ENCODE measurements at regions not wholly inside any gene's neighbourhood (a gene's known extent, or its start where the extent isn't known, plus 50 kb on each side); places are given as distances from the start of the nearest gene placed in this dataset.

- TF ChIP-seq, protein P1, sequence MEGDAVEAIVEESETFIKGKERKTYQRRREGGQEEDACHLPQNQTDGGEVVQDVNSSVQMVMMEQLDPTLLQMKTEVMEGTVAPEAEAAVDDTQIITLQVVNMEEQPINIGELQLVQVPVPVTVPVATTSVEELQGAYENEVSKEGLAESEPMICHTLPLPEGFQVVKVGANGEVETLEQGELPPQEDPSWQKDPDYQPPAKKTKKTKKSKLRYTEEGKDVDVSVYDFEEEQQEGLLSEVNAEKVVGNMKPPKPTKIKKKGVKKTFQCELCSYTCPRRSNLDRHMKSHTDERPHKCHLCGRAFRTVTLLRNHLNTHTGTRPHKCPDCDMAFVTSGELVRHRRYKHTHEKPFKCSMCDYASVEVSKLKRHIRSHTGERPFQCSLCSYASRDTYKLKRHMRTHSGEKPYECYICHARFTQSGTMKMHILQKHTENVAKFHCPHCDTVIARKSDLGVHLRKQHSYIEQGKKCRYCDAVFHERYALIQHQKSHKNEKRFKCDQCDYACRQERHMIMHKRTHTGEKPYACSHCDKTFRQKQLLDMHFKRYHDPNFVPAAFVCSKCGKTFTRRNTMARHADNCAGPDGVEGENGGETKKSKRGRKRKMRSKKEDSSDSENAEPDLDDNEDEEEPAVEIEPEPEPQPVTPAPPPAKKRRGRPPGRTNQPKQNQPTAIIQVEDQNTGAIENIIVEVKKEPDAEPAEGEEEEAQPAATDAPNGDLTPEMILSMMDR (IDR thresholded peaks at IDR 0.05; ENCODE audit: poor library complexity, severe bottlenecking) = no peak
- TF ChIP-seq EP300 (conservative IDR thresholded peaks at IDR 0.05; ENCODE audit: poor library complexity, severe bottlenecking) (no peak), TAF1 (IDR thresholded peaks at IDR 0.05; ENCODE audit: low read depth) (no peak), RAD21 (conservative IDR thresholded peaks at IDR 0.05) (no peak), EZH2 (IDR thresholded peaks at IDR 0.05; ENCODE audit: borderline replicate concordance, insufficient read depth, low read length, poor library complexity, severe bottlenecking) (no peak), POLR2AphosphoS5 (IDR thresholded peaks at IDR 0.05) (no peak), MXI1 (conservative IDR thresholded peaks at IDR 0.05; ENCODE audit: poor library complexity, severe bottlenecking) (no peak)
- TF ChIP-seq, protein P2, sequence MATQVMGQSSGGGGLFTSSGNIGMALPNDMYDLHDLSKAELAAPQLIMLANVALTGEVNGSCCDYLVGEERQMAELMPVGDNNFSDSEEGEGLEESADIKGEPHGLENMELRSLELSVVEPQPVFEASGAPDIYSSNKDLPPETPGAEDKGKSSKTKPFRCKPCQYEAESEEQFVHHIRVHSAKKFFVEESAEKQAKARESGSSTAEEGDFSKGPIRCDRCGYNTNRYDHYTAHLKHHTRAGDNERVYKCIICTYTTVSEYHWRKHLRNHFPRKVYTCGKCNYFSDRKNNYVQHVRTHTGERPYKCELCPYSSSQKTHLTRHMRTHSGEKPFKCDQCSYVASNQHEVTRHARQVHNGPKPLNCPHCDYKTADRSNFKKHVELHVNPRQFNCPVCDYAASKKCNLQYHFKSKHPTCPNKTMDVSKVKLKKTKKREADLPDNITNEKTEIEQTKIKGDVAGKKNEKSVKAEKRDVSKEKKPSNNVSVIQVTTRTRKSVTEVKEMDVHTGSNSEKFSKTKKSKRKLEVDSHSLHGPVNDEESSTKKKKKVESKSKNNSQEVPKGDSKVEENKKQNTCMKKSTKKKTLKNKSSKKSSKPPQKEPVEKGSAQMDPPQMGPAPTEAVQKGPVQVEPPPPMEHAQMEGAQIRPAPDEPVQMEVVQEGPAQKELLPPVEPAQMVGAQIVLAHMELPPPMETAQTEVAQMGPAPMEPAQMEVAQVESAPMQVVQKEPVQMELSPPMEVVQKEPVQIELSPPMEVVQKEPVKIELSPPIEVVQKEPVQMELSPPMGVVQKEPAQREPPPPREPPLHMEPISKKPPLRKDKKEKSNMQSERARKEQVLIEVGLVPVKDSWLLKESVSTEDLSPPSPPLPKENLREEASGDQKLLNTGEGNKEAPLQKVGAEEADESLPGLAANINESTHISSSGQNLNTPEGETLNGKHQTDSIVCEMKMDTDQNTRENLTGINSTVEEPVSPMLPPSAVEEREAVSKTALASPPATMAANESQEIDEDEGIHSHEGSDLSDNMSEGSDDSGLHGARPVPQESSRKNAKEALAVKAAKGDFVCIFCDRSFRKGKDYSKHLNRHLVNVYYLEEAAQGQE (IDR thresholded peaks at IDR 0.05; ENCODE audit: borderline replicate concordance) = no peak
Measured at GRCh38 chr6:164122109-164122508, 707.6 kb downstream of the QKI start.

Data from neural cell (in vitro differentiated cells).